ENCODE measurements at regions not wholly inside any gene's neighbourhood (a gene's known extent, or its start where the extent isn't known, plus 50 kb on each side); places are given as distances from the start of the nearest gene placed in this dataset.
A peak's percentile ranks its signal among the peaks of the same experiment; 100 is the strongest.

DNA sequence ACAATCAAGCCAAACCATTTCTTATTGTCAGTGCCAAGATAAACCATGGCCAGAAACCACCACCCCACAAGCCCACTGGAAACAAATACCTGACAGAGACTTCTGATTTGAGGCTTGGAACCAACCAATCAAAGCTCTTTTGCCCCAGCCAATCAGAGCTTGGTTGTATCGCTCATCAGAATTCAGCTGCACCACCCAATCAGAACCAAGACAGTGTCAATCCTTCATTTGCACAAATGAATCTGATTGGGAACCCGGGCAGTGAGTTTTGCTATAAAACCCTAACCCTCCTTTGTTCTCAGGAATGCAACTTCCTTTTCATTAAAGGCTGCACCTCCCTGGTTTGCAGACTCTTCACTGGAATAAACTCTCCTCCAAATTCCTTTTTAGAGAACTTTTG, 87.4 kb downstream of the ELAPOR2 start:
- no peak for DNase-seq (ENCODE audit: low read depth in 2 of 2)

DNA sequence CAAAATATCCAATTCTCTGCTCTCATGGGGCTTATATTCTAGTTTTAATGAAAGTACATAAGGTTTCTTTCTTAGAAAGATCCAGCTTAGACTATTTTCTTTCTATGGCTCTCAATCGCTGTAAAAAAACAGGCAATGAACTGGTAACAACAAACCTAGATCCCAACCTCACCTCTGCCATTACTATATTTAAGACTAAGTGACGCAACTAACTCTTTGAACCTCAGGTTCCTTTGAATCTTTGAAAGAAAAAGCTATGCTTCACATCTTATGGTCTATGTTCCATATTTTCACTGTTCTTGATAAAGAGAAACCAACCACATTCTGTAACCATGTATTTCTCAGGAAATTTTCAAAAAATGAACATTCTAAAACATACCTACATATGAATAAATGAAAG, 88.5 kb downstream of the ELAPOR2 start:
- no peak for DNase-seq (ENCODE audit: low read depth in 2 of 2)

DNA sequence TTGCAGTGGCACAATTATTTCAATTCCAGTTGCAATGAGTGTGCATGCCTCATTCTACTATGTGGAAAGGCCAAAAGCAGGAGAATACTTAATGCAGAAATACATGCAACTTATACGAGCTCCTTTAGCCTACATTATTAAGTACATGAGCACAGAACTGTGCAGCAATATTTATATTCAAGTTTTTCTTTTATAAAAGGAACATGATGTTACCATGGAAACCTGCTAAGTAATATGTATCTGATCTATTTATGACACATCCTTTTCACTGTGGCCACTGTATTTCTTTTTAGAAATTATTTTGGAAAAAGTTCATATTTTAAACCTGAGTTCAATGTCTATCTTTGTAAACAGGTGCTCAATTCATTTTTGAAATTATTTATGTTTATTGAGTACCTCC, 88.9 kb downstream of the ELAPOR2 start:
- no peak for DNase-seq (ENCODE audit: low read depth in 2 of 2)

DNA sequence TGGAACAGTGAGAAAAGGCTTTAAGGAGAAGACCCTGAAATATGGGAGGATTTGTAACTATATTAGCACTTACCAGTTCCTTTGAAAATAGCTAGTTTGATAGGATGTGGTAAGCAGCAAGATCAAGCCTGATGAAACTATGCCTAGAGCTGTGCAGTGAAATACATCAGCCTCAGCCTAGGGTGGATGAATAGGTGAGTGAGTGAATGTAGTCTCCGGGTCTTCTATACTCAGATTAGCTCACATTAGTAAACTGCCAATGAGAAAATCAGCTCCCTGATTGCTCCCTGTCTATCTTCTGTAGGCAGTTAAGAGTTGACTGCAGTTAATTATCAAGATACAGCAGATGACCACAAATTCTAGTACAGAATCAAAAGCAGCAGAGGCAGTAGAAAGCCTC, 89.6 kb downstream of the ELAPOR2 start:
- no peak for DNase-seq (ENCODE audit: low read depth in 2 of 2)

DNA sequence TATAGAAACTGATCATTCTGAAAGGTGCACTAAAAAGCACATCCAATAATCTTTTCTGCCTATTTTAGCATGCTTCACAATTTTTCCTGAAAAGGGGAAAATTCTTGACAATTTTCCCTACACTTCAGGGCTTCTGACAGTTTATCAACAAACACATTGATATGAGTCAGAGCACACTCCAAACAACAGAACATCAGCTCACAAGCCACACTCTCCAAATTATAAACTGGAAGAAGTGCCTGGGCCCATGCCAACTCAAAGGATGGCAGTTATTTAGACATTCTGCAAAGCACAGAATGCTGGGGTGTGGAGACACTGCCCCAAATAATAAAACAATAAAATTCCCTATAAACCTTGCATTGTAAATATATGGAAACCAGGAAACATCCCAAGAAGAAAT, 90.8 kb downstream of the ELAPOR2 start:
- no peak for DNase-seq (ENCODE audit: low read depth in 2 of 2)

DNA sequence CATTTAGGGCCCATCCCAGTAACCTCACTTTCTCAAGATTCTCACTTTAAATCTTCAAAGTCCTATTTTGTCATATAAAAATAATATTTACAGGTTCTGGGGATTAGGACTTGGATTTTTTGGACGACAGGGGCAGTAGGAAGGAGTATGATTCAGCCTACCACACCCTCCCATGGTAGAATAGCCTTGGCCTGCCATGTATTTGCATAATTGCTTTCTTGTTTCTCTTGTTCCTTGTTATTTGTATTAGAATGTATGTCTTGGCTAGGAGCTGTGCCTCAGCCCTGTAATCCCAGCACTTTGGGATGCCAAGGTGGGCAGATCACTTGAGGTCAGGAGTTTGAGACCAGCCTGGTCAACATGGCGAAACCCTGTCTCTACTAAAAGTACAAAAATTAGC, 92.5 kb downstream of the ELAPOR2 start:
- DNase-seq (ENCODE audit: low read depth in 2 of 2) = no peak

DNA sequence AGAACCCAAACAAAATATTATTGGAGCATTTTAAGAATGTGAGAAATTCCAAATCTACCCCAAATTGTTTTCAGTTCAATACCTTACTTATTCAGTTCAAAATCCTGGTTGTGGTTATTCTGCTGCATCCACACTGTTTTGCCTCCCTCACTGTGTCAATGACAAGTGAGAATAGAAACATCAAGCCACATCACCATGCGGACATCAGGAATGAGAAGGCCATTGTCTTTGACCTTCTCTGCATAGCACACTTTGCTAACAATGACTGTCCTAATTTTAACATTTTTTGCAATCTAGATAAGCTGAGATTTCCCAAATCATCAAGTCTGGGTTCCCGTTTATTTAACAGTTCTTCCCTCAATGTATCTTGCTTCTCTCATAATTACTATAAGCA, 93.7 kb downstream of the ELAPOR2 start:
- no peak for DNase-seq (ENCODE audit: low read depth in 2 of 2)

DNA sequence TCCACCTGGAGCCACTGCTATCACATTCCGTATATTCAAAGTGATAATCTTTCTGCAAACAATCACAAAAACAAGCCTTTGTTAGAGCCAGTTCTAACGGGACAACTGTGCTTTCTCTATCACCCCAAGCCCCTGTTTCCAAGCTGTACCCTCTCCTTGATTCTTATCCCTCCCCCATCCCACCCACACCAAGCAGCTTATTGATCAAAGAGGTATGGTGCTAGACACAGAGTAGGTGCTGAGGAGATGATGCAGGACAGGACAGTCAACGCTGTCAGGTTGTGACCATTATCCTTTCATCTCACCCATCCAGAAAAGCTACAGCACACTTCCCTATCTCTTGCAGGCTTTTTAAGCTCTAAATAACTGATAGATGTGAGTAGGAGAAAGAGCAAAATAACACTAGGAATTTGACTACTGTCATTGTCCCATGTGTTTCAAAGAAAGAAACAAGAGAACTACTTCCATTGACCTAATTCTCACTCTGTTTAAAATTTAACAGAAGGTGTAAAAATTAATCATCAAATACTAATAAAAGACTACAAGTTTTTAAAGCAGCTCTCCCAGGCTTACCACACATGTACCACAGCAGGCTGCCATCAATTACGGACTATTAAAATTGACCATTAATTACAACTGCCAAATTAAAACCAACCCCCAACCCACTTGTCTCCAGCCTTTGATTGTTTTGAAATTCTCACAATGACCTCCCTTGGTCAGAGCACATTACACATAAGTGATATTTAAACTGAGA, 94.3 kb downstream of the ELAPOR2 start:
- no peak for DNase-seq (ENCODE audit: low read depth in 2 of 2)

DNA sequence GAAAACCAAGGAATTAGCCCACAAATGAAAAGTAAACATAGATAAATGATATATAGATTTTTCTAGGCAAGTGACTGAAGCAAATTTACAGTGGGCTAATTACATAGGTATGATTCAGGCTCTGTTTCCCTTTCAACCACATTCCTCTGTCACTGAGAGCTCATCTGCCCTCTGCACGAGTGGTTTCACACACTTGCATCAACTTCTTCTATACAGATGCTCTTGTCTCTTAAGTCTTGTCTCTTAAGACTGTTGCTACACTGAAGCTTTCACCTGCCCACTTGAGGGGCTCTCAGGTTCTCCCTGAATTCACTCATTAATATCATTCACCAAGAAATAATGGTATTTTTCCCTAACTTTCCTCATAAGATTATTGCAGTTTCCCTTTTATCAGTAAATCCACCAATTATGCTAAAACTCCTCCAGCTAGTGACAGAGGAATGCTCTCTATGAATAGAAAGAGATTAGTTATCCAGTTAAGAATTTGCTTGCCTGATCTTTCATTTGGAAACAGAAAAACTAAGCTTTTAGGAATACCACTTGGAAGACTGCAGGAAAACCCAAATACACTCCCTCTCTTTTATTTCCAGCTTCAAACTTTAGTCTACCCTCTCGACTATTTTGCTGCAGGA, 95.7 kb downstream of the ELAPOR2 start:
- DNase-seq (ENCODE audit: low read depth in 2 of 2) = peak; percentile 12 to 21

DNA sequence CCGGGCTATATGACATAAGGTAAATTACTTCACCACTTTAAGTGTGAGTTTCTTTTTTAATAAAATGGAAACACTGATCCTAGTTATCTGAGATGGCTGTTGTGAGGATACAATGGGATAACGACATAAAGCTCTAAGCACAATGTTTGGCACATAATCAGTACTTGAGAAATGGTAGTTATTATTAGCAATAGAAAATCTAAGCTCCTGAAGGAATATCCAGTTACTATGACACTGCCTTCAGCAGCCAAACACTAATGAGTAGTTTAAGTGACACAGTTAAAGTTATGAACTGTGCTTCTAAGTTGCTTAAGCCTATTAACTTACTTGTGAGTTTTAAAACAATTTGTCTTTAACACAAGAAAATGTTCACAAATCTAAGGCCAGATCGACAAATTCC, 96.8 kb downstream of the ELAPOR2 start:
- no peak for DNase-seq (ENCODE audit: low read depth in 2 of 2)

DNA sequence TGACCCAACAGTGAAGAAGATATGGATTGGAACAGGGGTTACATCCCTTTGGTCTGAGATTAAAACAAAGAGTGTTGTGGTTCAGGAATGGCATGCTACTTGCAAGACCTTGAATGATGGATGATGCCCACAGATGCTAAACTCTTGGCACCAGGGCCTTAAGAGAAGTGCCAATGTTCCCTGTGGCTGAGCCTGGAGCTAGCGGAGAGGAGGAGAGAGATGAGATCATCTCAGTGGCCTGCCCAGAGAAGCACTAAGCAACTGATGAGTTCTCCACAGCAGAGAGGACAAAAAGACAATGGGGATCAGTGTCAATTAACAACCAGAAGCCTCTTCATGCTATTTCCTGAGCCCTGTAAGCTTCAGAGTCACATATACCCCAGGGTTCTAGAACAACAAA, 97.8 kb downstream of the ELAPOR2 start:
- DNase-seq (ENCODE audit: low read depth in 2 of 2) = no peak

DNA sequence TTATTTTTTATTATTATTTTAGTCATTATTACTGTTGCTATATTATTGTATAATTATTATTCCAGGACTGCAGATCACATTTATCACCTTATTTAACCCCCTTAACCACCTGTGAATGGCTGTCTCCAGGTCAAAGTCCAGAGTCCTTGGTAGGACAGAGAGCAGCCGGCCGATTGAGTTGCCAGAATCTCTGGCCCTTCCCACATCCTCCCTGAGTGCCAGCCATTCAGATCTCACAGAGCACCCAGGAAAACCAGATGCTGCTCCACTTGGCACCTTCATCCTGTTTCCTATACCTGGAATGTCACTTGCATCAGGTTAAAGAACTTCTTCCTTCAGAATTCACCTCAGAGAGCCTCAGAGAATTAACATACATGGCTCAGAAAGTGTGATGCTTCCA, 101.1 kb downstream of the ELAPOR2 start:
- DNase-seq (ENCODE audit: low read depth in 2 of 2) = no peak

DNA sequence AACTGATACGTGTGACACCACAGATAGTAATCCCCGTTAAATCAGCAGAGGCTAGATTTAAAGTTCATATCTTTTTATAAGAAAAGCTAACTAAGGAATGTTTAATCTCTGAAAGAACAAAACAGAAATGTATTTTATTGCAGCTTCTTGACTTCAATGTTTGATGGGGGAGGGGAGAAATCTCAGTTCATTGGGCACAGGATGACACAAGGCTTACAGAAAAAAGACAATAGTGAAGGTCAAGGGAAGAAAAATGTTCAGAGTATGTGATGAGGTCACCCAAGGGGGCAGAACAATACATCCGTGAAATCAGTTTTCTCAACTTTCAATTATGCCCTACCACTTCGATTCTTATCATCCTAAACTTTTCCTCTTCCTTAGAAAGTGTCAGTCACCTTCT, 102.9 kb downstream of the ELAPOR2 start:
- no peak for DNase-seq (ENCODE audit: low read depth in 2 of 2)

DNA sequence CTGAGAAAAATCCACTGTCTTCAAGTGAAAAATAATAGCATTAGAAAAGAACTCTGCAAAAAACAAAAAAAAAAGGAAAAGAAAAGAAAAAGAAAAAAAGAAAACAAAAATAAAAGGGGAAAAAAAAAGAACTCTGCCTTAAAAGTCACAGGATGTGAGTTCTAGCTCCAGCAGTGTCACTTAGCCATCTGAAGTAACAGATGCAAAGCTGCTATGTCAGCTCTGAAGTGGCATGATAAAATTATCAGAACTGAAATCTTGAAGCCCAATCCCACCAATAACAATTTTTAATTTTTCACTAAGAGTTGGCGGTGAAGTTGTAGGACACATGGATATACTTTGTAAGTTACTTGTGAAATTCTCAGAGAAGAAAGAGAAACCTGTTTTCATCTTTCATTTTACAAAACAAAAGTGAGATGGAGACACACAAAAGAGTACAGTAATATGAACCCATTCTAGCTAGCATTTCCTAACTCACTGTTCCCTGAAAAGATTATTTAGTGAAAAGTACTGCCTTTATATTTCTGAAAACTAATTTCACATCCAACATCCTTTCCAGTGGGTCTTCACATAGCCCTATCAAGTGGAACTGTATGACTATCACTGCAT, 103.5 kb downstream of the ELAPOR2 start:
- DNase-seq (ENCODE audit: low read depth in 2 of 2) = no peak

DNA sequence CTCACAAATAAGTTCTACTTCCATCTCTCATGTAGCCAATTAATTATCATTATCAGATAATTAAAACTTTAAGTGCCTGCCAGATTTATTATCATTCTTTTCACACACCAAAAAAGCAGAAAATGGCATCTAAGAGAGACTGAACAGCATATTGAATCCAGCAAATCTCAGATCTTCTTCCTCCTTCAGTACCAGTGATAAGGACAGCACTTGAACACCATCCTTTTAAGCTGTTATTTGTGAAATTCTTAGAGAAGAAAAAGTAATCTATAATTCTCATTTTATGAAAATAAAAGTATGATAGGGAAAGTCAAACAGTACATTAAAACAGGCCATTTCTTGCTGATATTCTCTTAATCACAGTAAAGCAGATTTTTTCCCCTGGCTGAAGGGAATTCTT, 104.5 kb downstream of the ELAPOR2 start:
- no peak for DNase-seq (ENCODE audit: low read depth in 2 of 2)

DNA sequence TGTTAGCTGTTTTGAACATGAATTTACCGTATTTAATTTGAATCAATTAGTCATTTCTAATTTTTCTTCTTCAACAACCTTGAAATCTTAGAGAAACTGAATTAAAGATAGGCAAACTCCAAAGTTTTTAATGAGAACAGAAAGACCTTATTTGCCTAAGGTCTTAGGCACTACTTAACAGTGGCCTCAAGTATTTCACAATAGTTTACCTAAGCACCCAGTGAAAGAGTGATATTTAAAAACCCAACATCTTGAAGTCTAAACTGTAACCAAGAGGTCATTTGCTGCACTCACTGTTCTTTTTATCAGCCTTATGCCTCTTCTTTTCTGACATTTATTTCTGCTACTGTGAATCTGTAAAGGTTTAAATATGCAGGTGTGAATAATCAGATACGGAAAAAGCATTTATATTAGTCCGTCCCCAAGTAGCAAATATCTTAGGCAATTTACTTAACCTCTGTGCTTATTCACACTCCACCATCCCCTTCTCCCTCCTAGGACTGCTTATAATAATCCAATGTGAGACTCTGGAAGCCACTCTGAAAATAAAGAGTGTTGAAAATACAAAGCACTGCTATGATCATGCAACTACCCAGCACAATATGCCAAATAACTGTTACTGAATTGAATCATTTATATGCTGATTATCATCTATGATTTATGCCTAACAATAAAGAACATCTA, 105.7 kb downstream of the ELAPOR2 start:
- no peak for DNase-seq (ENCODE audit: low read depth in 2 of 2)

DNA sequence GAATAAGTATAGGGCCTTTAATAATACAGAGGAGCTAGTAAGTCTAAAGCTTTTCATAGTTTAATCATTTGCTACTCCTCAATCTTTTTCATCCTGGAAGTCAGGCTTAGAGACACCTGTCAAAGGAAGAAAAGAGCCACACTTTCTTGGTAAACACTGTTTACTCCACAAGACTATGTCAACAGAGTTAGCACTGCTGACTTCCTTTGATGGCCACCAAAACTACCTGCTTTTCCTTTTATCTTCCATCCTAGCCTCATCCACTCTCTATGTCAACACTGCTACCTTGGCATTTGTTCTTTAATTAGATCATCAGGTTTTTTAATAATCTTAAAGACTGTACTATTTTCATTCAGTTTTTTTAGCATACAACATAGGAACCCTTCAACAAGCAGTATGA, 106.2 kb downstream of the ELAPOR2 start:
- DNase-seq (ENCODE audit: low read depth in 2 of 2) = no peak

DNA sequence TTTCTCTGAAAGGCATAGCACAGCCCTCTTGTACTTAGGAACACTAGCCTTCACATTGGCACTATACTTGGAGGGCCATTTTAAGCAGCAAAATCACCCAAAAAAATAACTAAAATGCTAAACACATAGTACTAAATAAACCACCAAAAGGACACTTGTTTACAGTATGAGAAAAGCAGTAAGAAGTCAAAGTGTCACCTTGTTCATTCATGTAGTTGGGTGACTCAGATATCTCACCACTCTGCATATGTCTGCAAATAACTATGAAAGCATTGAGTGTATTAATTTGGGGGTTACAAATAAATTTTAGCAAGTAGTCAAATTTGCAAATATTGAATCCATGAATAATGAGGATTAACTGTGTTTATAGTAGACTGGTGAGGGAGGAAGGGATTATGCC, 107.6 kb downstream of the ELAPOR2 start:
- DNase-seq (ENCODE audit: low read depth in 2 of 2) = no peak

DNA sequence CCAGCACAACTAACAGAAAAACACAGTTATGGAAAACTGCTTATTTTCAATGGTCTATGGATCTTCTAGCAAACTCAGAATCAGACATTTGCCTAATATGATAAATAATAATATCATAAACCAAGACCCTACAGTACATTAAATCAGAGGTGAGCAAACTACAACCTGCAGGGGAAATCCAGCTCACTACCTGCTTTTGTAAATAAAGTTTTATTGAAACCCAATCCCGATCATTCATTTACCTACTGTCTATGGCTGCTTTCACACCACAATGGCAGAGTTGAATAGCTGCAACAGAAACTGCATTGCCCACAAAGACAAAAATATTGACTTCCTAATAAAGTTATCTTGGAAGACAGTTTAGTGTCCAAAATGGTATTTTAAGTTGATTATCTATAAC, 108.5 kb downstream of the ELAPOR2 start:
- DNase-seq (ENCODE audit: low read depth in 2 of 2) = no peak

DNA sequence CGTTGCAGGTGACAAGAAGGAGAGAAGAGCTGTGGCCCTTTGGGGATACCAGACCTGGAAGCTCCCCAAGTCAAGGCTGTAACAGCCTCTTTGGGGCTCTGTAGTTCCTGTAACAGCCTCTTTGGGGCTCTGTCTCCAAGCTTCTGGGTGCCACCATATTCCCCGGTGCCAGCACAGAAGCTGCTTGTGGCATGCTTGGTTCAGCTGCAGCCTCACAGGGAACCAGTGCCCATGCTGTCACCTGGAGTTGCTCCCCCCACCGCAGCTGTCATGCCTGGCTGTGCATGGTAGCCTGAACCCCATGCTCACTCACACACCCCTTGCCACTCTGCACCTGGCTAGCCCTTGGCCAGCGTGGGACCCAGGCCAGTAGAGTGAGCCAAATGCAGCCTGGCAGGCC, 109.1 kb downstream of the ELAPOR2 start:
- no peak for DNase-seq (ENCODE audit: low read depth in 2 of 2)

DNA sequence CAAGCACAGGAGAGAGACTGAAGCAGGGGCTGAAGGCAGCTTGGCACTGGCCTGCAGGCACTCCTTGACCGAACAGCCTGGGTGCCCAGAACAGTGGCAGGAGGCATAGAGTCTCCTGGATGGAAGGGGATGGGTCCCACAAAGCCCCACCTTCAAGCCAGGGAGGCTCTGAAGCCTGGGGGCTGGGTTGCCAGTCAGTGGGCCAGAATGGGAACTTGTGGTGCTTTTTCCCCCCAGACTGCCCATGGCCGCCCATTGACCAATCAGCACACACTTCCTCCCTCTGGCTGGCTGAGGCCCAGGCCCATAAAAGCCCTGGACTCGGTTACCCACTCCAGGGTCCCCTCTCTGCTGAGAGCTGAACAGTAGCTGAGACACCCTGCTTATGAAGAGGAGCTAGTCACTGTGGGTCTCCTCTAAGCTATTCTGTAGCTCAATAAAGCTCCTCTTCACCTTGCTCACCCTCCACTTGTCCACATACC, 109.6 kb downstream of the ELAPOR2 start:
- no peak for DNase-seq (ENCODE audit: low read depth in 2 of 2)

DNA sequence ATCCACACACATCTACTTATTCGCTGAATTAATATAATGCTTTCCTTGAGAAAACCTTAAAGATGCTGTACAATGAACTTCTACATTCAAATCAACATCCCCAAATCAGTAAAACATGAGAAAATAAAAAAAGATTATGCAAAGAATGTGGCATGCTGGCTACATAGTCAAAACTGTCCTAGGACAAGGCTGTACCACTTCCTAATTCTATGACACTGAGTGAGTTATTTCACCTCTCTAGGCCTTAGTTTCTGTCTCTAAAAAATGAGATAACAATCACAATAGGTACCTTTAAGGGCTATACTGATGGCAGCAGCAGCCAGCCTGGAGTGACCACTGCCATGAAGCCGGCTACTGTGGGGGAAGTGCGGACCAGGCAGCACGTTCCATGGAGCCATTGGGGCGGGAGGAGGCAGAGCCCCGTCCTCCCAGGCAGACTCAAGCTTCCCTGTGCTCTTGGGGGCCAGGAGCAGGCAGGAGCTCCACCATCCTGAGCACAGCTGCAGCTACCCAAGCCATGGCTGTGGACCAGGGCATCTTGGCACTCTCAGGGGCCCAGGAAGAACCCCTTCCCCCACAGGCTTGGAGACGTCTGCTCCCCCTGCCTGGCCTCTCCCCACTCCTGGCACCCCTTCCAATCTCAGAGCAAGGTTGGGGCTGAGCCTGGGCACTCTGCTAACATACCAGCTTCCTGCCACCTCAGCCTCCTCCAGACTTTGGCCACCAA, 110.2 kb downstream of the ELAPOR2 start:
- no peak for DNase-seq (ENCODE audit: low read depth in 2 of 2)
